Neural progenitor cell (in vitro differentiated cells): ENCODE measurements at regions not wholly inside any gene's neighbourhood (a gene's known extent, or its start where the extent isn't known, plus 50 kb on each side); places are given as distances from the start of the nearest gene placed in this dataset.
A peak's percentile ranks its signal among the peaks of the same experiment; 100 is the strongest.

Experiments
- DNase-seq: peaks from one replicate; pipeline ENCODE4 v3.0.0-alpha.2; 2016; ENCODE audit warnings: low spot score
- H2AFZ ChIP-seq: fragments of 200-600 bp; sonication (generic); replicated peaks from 2 replicates; pipeline ENCODE4 v1.6.1; 2016; ENCODE audit warnings: antibody characterized with exemption
- H3F3A ChIP-seq: fragments of 200-600 bp; sonication (generic); 2 replicates; pipeline ENCODE4 v1.6.1; 2016; ENCODE audit warnings: antibody characterized with exemption, low read depth
- H3K27ac ChIP-seq: fragments of 200-600 bp; sonication (generic); 2 replicates; pipeline ENCODE4 v1.5.1; 2016; ENCODE audit warnings: mild to moderate bottlenecking
- H3K27me3 ChIP-seq: fragments of 200-600 bp; sonication (generic); 2 replicates; pipeline ENCODE4 v1.6.1; 2016; ENCODE audit warnings: mild to moderate bottlenecking, moderate library complexity
- H3K36me3 ChIP-seq: fragments of 200-600 bp; sonication (generic); 2 replicates; pipeline ENCODE4 v1.5.1; 2016
- H3K4me1 ChIP-seq: fragments of 200-600 bp; sonication (generic); 2 replicates; pipeline ENCODE4 v1.6.1; 2016; ENCODE audit warnings: mixed run types
- H3K4me2 ChIP-seq: fragments of 200-600 bp; sonication (generic); 2 replicates; pipeline ENCODE4 v1.6.1; 2016
- H3K4me3 ChIP-seq: fragments of 200-600 bp; sonication (generic); 2 replicates; pipeline ENCODE4 v1.5.1; 2016
- H3K79me2 ChIP-seq: fragments of 200-600 bp; sonication (generic); 2 replicates; pipeline ENCODE4 v1.6.1; 2016; ENCODE audit warnings: low read depth
- H3K9ac ChIP-seq: fragments of 200-600 bp; sonication (generic); 2 replicates; pipeline ENCODE4 v1.6.1; 2016
- H3K9me3 ChIP-seq: fragments of 200-600 bp; sonication (generic); 2 replicates; pipeline ENCODE4 v1.5.1; 2016; ENCODE audit warnings: low read depth
- H4K20me1 ChIP-seq: fragments of 200-600 bp; sonication (generic); 2 replicates; pipeline ENCODE4 v1.6.1; 2016; ENCODE audit warnings: low read depth
- H3K27ac Mint-ChIP-seq: 3 replicates; pipeline ENCODE4 v1.8.0; 2021; ENCODE audit warnings: mixed read lengths
- H3K27me3 Mint-ChIP-seq: 2 replicates; pipeline ENCODE4 v1.8.0; 2022; ENCODE audit warnings: low read depth, mild to moderate bottlenecking, inconsistent platforms, moderate library complexity, mixed read lengths; ENCODE audit not compliant: insufficient read depth
- H3K36me3 Mint-ChIP-seq: 3 replicates; pipeline ENCODE4 v1.8.0; 2021; ENCODE audit warnings: mixed read lengths
- H3K4me1 Mint-ChIP-seq: 3 replicates; pipeline ENCODE4 v1.8.0; 2021; ENCODE audit warnings: mixed read lengths
- H3K4me3 Mint-ChIP-seq: 3 replicates; pipeline ENCODE4 v1.8.0; 2021; ENCODE audit warnings: mild to moderate bottlenecking, moderate library complexity, mixed read lengths
- H3K9me3 Mint-ChIP-seq: 3 replicates; pipeline ENCODE4 v1.8.0; 2020; ENCODE audit warnings: mixed read lengths
- CTCF ChIP-seq: fragments of 200-600 bp; sonication (generic); IDR thresholded peaks from 2 replicates; pipeline ENCODE4 v1.5.1; 2017; ENCODE audit warnings: antibody characterized with exemption, mild to moderate bottlenecking
- EZH2 ChIP-seq: fragments of 200-600 bp; sonication (generic); IDR thresholded peaks from 2 replicates; pipeline ENCODE4 v1.6.1; 2017; ENCODE audit warnings: antibody characterized with exemption, mild to moderate bottlenecking, moderate library complexity
- EZH2phosphoT487 ChIP-seq: fragments of 200-600 bp; sonication (generic); IDR thresholded peaks from 2 replicates; pipeline ENCODE4 v1.6.1; 2017; ENCODE audit warnings: antibody characterized with exemption

GRCh38 chr13:34555988-34556387, 386.1 kb upstream of the NBEA start:
- Histone ChIP-seq H4K20me1 (no peaks in the 10 kb centered on the region), H2AFZ (peak overlapping the region; percentile 55), H3K36me3 (no peaks in the 10 kb centered on the region), H3K27me3 (no peaks in the 10 kb centered on the region), H3K9me3 (no peaks in the 10 kb centered on the region), H3K9ac (no peak overlapping the region), H3K79me2 (no peaks in the 10 kb centered on the region), H3K27ac (no peak overlapping the region), H3K4me1 (peaks cover 5% of the 10 kb centered on the region), H3K4me2 (peak overlapping the region; percentile 8), H3F3A (no peaks in the 10 kb centered on the region), H3K4me3 (no peak overlapping the region)
- Mint-ChIP-seq H3K4me3 (no peak overlapping the region), H3K9me3 (no peaks in the 10 kb centered on the region), H3K36me3 (no peaks in the 10 kb centered on the region), H3K27me3 (no peaks in the 10 kb centered on the region), H3K4me1 (peaks cover 3% of the 10 kb centered on the region), H3K27ac (no peak overlapping the region)
- DNase-seq: peak; percentile 12
- TF ChIP-seq CTCF: no peak
- TF ChIP-seq EZH2phosphoT487: no peak
- no peak for TF ChIP-seq EZH2

- Histone ChIP-seq H3K4me3 (no peak overlapping the region), H3K79me2 (no peaks in the 10 kb centered on the region), H2AFZ (peak overlapping the region; percentile 39), H3K9me3 (no peaks in the 10 kb centered on the region), H3K27ac (no peak overlapping the region), H3K27me3 (no peaks in the 10 kb centered on the region), H3K36me3 (no peaks in the 10 kb centered on the region), H3F3A (no peaks in the 10 kb centered on the region), H3K4me1 (peaks cover 5% of the 10 kb centered on the region), H3K9ac (no peak overlapping the region), H3K4me2 (no peak overlapping the region), H4K20me1 (no peaks in the 10 kb centered on the region)
- DNase-seq: no peak
- Mint-ChIP-seq H3K27ac (no peak overlapping the region), H3K4me3 (no peak overlapping the region), H3K27me3 (no peaks in the 10 kb centered on the region), H3K4me1 (peaks cover 3% of the 10 kb centered on the region), H3K36me3 (no peaks in the 10 kb centered on the region), H3K9me3 (no peaks in the 10 kb centered on the region)
- TF ChIP-seq EZH2phosphoT487 (no peak), EZH2 (no peak), CTCF (no peak)
These were observed 381.0 kb upstream of the NBEA start for GRCh38 chr13:34561033-34561432.

DNA sequence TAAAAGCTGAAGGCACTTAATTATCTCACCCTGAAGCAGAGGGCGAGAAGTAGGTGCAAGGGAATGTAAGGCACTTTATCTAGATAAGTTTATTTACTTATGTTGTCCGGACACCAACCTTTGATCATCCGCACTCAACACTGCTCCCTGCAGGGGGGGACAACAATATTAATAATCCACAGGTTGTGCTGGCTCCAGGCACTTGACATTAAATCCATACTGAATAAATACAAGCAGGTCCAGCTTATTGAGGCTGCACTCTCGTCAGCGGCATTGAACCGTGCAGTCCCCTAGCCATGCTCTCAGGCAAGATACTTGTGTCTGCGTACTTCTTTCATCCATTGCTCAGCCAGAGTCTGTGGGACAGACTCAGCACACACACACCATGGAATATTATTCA, 374.5 kb upstream of the NBEA start:
- no peaks in the 10 kb centered on the region for H3K36me3 Mint-ChIP-seq
- peaks cover 9% of the 10 kb centered on the region for H3K4me1 Mint-ChIP-seq
- H3K9me3 Mint-ChIP-seq: no peaks in the 10 kb centered on the region
- H3K9ac ChIP-seq: no peak overlapping the region
- H3K27me3 ChIP-seq: no peaks in the 10 kb centered on the region
- TF ChIP-seq CTCF (no peak), EZH2phosphoT487 (no peak), EZH2 (no peak)
- no peak overlapping the region for H3K4me3 Mint-ChIP-seq
- H2AFZ ChIP-seq: no peak overlapping the region
- peaks cover 15% of the 10 kb centered on the region for H3K4me1 ChIP-seq
- H3K27ac ChIP-seq: no peak overlapping the region
- H3K27me3 Mint-ChIP-seq: no peaks in the 10 kb centered on the region
- no peak overlapping the region for H3K4me3 ChIP-seq
- no peak overlapping the region for H3K4me2 ChIP-seq
- no peak overlapping the region for H3K27ac Mint-ChIP-seq
- H3F3A ChIP-seq: peaks cover 7% of the 10 kb centered on the region
- H4K20me1 ChIP-seq: no peaks in the 10 kb centered on the region
- H3K79me2 ChIP-seq: no peaks in the 10 kb centered on the region
- DNase-seq: no peak
- no peaks in the 10 kb centered on the region for H3K9me3 ChIP-seq
- no peaks in the 10 kb centered on the region for H3K36me3 ChIP-seq
